ENCODE measurements at regions not wholly inside any gene's neighbourhood (a gene's known extent, or its start where the extent isn't known, plus 50 kb on each side); places are given as distances from the start of the nearest gene placed in this dataset.

- no peak for DNase-seq
Measured at GRCh38 chr12:114253976-114254778, 151.8 kb downstream of the TBX5 start.

- DNase-seq: no peak
Measured at GRCh38 chr12:114248527-114248926, 157.4 kb downstream of the TBX5 start.

- DNase-seq: no peak
Measured at GRCh38 chr12:114245555-114245954, 160.4 kb downstream of the TBX5 start.

- no peak for DNase-seq
Measured at GRCh38 chr12:114241973-114242434, 163.9 kb downstream of the TBX5 start.

- no peak for DNase-seq
Measured at GRCh38 chr12:114240288-114240687, 165.7 kb downstream of the TBX5 start.

- DNase-seq: no peak
Measured at GRCh38 chr12:114238808-114239207, 167.1 kb downstream of the TBX5 start.

- no peak for DNase-seq
Measured at GRCh38 chr12:114237230-114237629, 168.7 kb downstream of the TBX5 start.

- DNase-seq: no peak
Measured at GRCh38 chr12:114232187-114232586, 173.8 kb downstream of the TBX5 start.

GRCh38 chr12:114229150-114229549 lies 176.8 kb downstream of the TBX5 start:
- no peak for DNase-seq

- DNase-seq: no peak
Measured at GRCh38 chr12:114226241-114226928, 179.6 kb downstream of the TBX5 start.

- no peak for DNase-seq
Measured at GRCh38 chr12:114221957-114222630, 183.8 kb downstream of the TBX5 start.

- no peak for DNase-seq
Measured at GRCh38 chr12:114221136-114221833, 184.7 kb downstream of the TBX5 start.

GRCh38 chr12:114220311-114220710 lies 185.6 kb downstream of the TBX5 start:
- DNase-seq: no peak

GRCh38 chr12:114218136-114218535 lies 187.8 kb downstream of the TBX5 start:
- no peak for DNase-seq

GRCh38 chr12:114215746-114216145 lies 190.2 kb downstream of the TBX5 start:
- no peak for DNase-seq

- no peak for DNase-seq
Measured at GRCh38 chr12:114213055-114213581, 192.8 kb downstream of the TBX5 start.

GRCh38 chr12:114209861-114210260 lies 196.1 kb downstream of the TBX5 start:
- no peak for DNase-seq

GRCh38 chr12:114206525-114206924 lies 199.4 kb downstream of the TBX5 start:
- no peak for DNase-seq

- DNase-seq: no peak
Measured at GRCh38 chr12:114201794-114202193, 204.2 kb downstream of the TBX5 start.

- no peak for DNase-seq
Measured at GRCh38 chr12:114194956-114195355, 211.0 kb downstream of the TBX5 start.

- no peak for DNase-seq
Measured at GRCh38 chr12:114194066-114194465, 211.9 kb downstream of the TBX5 start.

- no peak for DNase-seq
Measured at GRCh38 chr12:114193474-114193873, 212.5 kb downstream of the TBX5 start.

GRCh38 chr12:114192549-114192948 lies 213.4 kb downstream of the TBX5 start:
- no peak for DNase-seq
